Upper lobe of left lung (tissue), 6 donors: ENCODE measurements at regions not wholly inside any gene's neighbourhood (a gene's known extent, or its start where the extent isn't known, plus 50 kb on each side); places are given as distances from the start of the nearest gene placed in this dataset.

Source experiments
- ATAC-seq, 2 donors: fragments of 200-7000 bp; cut with Tn5 transposase; one replicate each; pipeline ENCODE4 v1.9.1; 2022; ENCODE audit warnings: mild to moderate bottlenecking in 2 of 2, moderate library complexity in 2 of 2; ENCODE audit not compliant: low FRiP score in 2 of 2
- DNase-seq, 2 donors: peaks; one replicate each; pipeline ENCODE4 v3.0.0-alpha.2; 2019 to 2020
- H3K27ac ChIP-seq, 4 donors: fragments of 200-600 bp; sonication (generic); one replicate each; pipeline ENCODE4 v1.5.1; 2016 to 2019
- H3K27me3 ChIP-seq, 4 donors: fragments of 200-600 bp; sonication (generic); one replicate each; pipeline ENCODE4 v1.5.1; 2017 to 2019
- H3K36me3 ChIP-seq, 4 donors: fragments of 200-600 bp; sonication (generic); one replicate each; pipeline ENCODE4 v1.5.1; 2016 to 2019
- H3K4me1 ChIP-seq, 4 donors: fragments of 200-600 bp; sonication (generic); one replicate each; pipeline ENCODE4 v1.5.1; 2018 to 2019
- H3K4me3 ChIP-seq, 4 donors: fragments of 200-600 bp; sonication (generic); one replicate each; pipeline ENCODE4 v1.5.1; 2017 to 2019; ENCODE audit warnings: mild to moderate bottlenecking in 2 of 4, moderate library complexity in 1 of 4
- H3K9me3 ChIP-seq, 4 donors: fragments of 200-600 bp; sonication (generic); one replicate each; pipeline ENCODE4 v1.5.1; 2018 to 2019
- EP300 ChIP-seq, 4 donors: sonication (generic); formaldehyde crosslinking; IDR thresholded peaks; one replicate each; pipeline ENCODE4 v1.5.1; 2017; ENCODE audit warnings: antibody characterized with exemption in 4 of 4, control low read depth in 2 of 4
- POLR2A ChIP-seq, 4 donors: fragments of 450-650 bp; IDR thresholded peaks; one replicate each; pipeline ENCODE4 v1.5.1; 2016 to 2017; ENCODE audit warnings: antibody characterized with exemption in 4 of 4, mild to moderate bottlenecking in 2 of 4
- POLR2AphosphoS5 ChIP-seq, 2 donors: sonication (generic); formaldehyde crosslinking; IDR thresholded peaks; one replicate each; pipeline ENCODE4 v1.5.1; 2017; ENCODE audit warnings: antibody characterized with exemption in 2 of 2
- WGBS, 2 donors: methylation state at CpG; one replicate each; pipeline ENCODE4 v1.1.5; 2017 to 2018; 5-methylcytosine and 5-hydroxymethylcytosine counted together
- TF ChIP-seq, protein P1 (sequence below), 6 experiments: fragments of 450-650 bp in 4 of 6; fragments of 200-600 bp in 2 of 6; sonication (generic) in 2 of 6; IDR thresholded peaks; one replicate each; pipeline ENCODE4 v1.5.1; 2016 to 2019; ENCODE audit warnings: antibody characterized with exemption in 6 of 6
- donor health status: DM: no; HTN: no; CAD: no; lungs with moderate emphysema.
- donor health status: DM: no; HTN: yes; CAD: no; lungs with severe emphysema.

DNA sequence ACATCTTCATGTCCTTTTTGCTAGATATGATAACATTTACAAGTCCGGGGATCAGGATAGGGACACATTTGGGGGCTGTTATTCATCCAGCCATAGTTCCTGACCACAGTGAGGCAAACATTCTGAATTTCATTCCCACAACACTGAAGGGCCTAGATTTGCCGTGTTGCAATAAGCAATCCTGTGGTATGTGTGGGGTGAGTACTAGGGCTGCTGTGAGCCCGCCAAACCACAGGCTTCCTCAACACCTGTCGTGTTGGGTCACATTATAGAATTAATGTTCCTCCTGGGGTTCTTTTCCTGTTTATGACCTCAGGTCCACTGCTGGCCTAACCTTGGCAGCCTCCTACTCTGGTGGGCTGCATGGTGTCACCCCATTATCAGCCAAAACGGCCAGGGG lies 119.2 kb downstream of the TBC1D30 start:
- Histone ChIP-seq H3K36me3 (no peaks in the 10 kb centered on the region), H3K9me3 (no peaks in the 10 kb centered on the region), H3K27ac (no peak overlapping the region), H3K4me1 (peaks cover 0 to 15% (median 10%) of the 10 kb centered on the region in 4 donors), H3K27me3 (no peaks in the 10 kb centered on the region), H3K4me3 (no peak overlapping the region)
- WGBS, 2 donors, result 68 to 77% methylated on average over 5 of the region's 5 CpGs
- peak; percentile 28 to 51 for ATAC-seq
- DNase-seq, result no peak
- TF ChIP-seq EP300 (IDR thresholded peaks at IDR 0.05), result no peak
- TF ChIP-seq, protein P1, sequence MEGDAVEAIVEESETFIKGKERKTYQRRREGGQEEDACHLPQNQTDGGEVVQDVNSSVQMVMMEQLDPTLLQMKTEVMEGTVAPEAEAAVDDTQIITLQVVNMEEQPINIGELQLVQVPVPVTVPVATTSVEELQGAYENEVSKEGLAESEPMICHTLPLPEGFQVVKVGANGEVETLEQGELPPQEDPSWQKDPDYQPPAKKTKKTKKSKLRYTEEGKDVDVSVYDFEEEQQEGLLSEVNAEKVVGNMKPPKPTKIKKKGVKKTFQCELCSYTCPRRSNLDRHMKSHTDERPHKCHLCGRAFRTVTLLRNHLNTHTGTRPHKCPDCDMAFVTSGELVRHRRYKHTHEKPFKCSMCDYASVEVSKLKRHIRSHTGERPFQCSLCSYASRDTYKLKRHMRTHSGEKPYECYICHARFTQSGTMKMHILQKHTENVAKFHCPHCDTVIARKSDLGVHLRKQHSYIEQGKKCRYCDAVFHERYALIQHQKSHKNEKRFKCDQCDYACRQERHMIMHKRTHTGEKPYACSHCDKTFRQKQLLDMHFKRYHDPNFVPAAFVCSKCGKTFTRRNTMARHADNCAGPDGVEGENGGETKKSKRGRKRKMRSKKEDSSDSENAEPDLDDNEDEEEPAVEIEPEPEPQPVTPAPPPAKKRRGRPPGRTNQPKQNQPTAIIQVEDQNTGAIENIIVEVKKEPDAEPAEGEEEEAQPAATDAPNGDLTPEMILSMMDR (IDR thresholded peaks at IDR 0.05), result no peak
- no peak for TF ChIP-seq POLR2AphosphoS5 (IDR thresholded peaks at IDR 0.05)
- no peak for TF ChIP-seq POLR2A (IDR thresholded peaks at IDR 0.05)

DNA sequence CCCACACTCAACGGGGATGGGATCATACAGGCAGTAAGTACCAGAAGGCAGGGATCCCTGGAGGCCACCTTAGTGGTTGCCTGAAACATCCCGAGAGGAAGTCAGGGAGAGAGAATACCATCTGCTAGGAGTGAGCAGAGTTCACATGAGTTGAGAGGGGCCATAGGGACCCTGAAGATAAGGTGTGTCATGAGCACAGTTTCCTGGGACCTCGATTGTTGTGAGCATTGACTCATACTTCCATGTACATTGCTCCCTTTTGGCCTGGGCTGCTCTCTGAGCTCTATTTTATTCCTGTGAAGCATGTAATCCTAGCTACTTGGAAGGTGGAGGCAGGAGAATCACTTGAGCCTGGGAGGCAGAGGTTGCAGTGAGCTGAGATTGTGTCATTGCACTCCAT lies 120.5 kb downstream of the TBC1D30 start:
- 75 to 93% methylated on average over 3 of the region's 3 CpGs for WGBS, 2 donors
- no peak overlapping the region for H3K27ac ChIP-seq
- no peaks in the 10 kb centered on the region for H3K27me3 ChIP-seq
- H3K36me3 ChIP-seq, result no peaks in the 10 kb centered on the region
- H3K4me3 ChIP-seq, result no peak overlapping the region
- DNase-seq (no peak), ATAC-seq (no peak)
- TF ChIP-seq POLR2AphosphoS5 (IDR thresholded peaks at IDR 0.05) (no peak), POLR2A (IDR thresholded peaks at IDR 0.05) (no peak), EP300 (IDR thresholded peaks at IDR 0.05) (no peak)
- TF ChIP-seq, protein P1 (IDR thresholded peaks at IDR 0.05), result no peak
- peaks cover 0 to 15% (median 10%) of the 10 kb centered on the region in 4 donors for H3K4me1 ChIP-seq
- no peaks in the 10 kb centered on the region for H3K9me3 ChIP-seq

DNA sequence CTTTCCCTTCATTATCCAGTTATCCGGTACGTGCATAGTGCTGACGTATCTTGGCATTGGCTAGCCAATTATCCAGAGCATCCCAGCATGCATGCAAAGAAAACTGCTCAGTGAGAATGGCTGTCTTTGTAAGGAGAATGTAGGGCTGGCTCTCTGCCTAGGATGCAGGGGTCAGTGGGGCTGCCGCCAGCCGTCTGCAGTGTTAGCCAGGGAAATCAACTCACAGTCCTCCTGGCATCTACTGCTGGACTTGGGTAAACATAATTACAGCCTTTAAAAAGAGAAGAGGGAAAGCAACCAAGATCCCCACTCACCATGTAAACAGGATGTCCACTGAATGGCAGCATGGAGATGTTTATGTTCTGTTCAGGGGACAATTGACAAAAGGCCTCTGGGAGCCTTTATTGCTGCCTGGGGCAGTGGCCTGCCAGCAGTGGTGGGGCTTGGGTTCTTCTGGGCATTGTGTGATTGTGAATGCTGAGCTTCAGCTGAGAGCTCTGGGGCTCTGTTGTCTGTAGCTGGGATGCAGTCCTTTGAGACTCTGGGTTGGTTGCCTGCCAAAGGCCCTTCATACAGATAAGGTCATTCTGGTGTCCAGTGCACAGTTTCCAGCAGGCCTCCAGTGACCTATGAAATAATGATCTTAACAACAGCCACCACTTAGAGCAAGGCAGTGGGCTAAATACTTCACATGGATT lies 121.8 kb downstream of the TBC1D30 start:
- Histone ChIP-seq H3K27ac (peak overlapping the region in 2 of 4 donors; percentile 39 to 42), H3K9me3 (no peaks in the 10 kb centered on the region), H3K4me3 (no peak overlapping the region), H3K27me3 (no peaks in the 10 kb centered on the region), H3K36me3 (no peaks in the 10 kb centered on the region), H3K4me1 (peaks cover 0 to 21% (median 11%) of the 10 kb centered on the region in 4 donors)
- peak; percentile 29 to 41 for ATAC-seq
- DNase-seq, result peak; percentile 31 to 59
- WGBS, 2 donors, result 36 to 61% methylated on average over 5 of the region's 5 CpGs
- peak in 1 of 4 donors; percentile 28 for TF ChIP-seq EP300 (IDR thresholded peaks at IDR 0.05)
- TF ChIP-seq POLR2AphosphoS5 (IDR thresholded peaks at IDR 0.05), result peak in 1 of 2 donors; percentile 74
- TF ChIP-seq, protein P1 (IDR thresholded peaks at IDR 0.05), result no peak
- no peak for TF ChIP-seq POLR2A (IDR thresholded peaks at IDR 0.05)

DNA sequence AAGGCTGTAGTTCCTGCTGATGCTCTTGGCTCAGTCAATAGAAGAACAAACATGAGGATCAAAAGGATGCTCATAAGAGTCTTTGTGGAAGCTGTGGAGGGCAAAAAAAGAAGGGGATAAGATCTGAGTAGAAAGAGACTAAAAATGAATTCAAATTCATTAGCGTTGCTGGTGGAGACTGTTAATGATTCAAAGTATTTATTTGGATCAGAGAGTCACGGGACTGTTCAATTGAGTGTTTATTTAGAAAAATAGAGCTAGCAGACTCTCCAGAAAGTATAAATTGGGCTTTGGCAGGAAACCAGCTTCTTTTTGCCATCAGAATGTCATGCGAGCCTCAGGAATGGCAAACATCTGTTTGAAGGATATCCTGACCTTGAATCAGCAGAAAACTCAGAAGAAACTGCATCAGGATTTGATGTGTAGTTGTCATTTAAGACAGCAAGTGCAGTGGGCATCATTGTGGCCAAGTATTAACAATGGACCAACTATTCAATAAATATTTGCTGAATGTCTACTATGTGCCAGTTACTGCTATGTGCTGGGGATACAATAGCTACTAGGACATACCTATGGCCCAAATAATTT lies 126.4 kb downstream of the TBC1D30 start:
- no peak for DNase-seq
- Histone ChIP-seq H3K27ac (no peak overlapping the region), H3K4me3 (no peak overlapping the region), H3K27me3 (no peaks in the 10 kb centered on the region), H3K36me3 (no peaks in the 10 kb centered on the region), H3K4me1 (peaks cover 0 to 18% (median 11%) of the 10 kb centered on the region in 4 donors), H3K9me3 (no peaks in the 10 kb centered on the region)
- TF ChIP-seq EP300 (IDR thresholded peaks at IDR 0.05) (no peak), POLR2A (IDR thresholded peaks at IDR 0.05) (no peak), POLR2AphosphoS5 (IDR thresholded peaks at IDR 0.05) (no peak)
- TF ChIP-seq, protein P1 (IDR thresholded peaks at IDR 0.05), result no peak
- WGBS, 2 donors, result 14 to 16% methylated on average over 3 of the region's 3 CpGs
- ATAC-seq, result no peak
